ENCODE measurements at regions not wholly inside any gene's neighbourhood (a gene's known extent, or its start where the extent isn't known, plus 50 kb on each side); places are given as distances from the start of the nearest gene placed in this dataset.

- no peak for TF ChIP-seq ZBTB33 (IDR thresholded peaks at IDR 0.05)
- TF ChIP-seq SP1 (IDR thresholded peaks at IDR 0.05) = no peak
- TF ChIP-seq JUND (IDR thresholded peaks at IDR 0.05) = no peak
- TF ChIP-seq TAF1 (conservative IDR thresholded peaks at IDR 0.05) = no peak
- TF ChIP-seq RXRA (IDR thresholded peaks at IDR 0.05) = no peak
- no peak for TF ChIP-seq FOXA1 (IDR thresholded peaks at IDR 0.05)
- no peak for TF ChIP-seq MAX (IDR thresholded peaks at IDR 0.05)
- no peak for TF ChIP-seq HNF4G (IDR thresholded peaks at IDR 0.05)
Observed at GRCh38 chr12:90246688-90247087, 538.0 kb upstream of the ATP2B1 start (continued).

- H3K27ac ChIP-seq (ENCODE audit: low read depth in 1 of 2, low read length in 2 of 2) = no peak overlapping the region
- no peak overlapping the region for H3K9ac ChIP-seq (ENCODE audit: low read depth in 1 of 2, low read length in 2 of 2)
- 81% methylated on average over 2 of the region's 2 CpGs for WGBS
- TF ChIP-seq RXRA (IDR thresholded peaks at IDR 0.05) (no peak), REST (IDR thresholded peaks at IDR 0.05) (no peak)
- H3K4me1 ChIP-seq (ENCODE audit: control insufficient read depth in 4 of 4, insufficient read depth in 4 of 4, low read length in 3 of 4) = peaks cover 0 to 3% (median 2%) of the 10 kb centered on the region in 4 donors
- DNase-seq (ENCODE audit: low spot score) = no peak
- no peaks in the 10 kb centered on the region for H3K27me3 ChIP-seq (ENCODE audit: control insufficient read depth in 4 of 4, insufficient read depth in 4 of 4, low read length in 3 of 4)
- H3K4me3 ChIP-seq (ENCODE audit: low read depth in 1 of 3, low read length in 3 of 3) = no peak overlapping the region
- H3K9me3 ChIP-seq (ENCODE audit: control insufficient read depth in 4 of 4, low read length in 3 of 4) = no peaks in the 10 kb centered on the region
- H3K36me3 ChIP-seq (ENCODE audit: control insufficient read depth in 4 of 4, insufficient read depth in 3 of 4, low read depth in 1 of 4, low read length in 3 of 4) = no peaks in the 10 kb centered on the region
Observed at GRCh38 chr12:90245391-90245790, 536.8 kb upstream of the ATP2B1 start.

- WGBS = 93% methylated on average over 3 of the region's 3 CpGs
Observed at GRCh38 chr12:90244232-90244631, 535.6 kb upstream of the ATP2B1 start.

More at GRCh38 chr12:90244232-90244631, 535.6 kb upstream of the ATP2B1 start:
- Histone ChIP-seq H3K9ac (ENCODE audit: low read depth in 1 of 2, low read length in 2 of 2) (no peak overlapping the region), H3K36me3 (ENCODE audit: control insufficient read depth in 4 of 4, insufficient read depth in 3 of 4, low read depth in 1 of 4, low read length in 3 of 4) (no peaks in the 10 kb centered on the region), H3K27me3 (ENCODE audit: control insufficient read depth in 4 of 4, insufficient read depth in 4 of 4, low read length in 3 of 4) (no peaks in the 10 kb centered on the region), H3K4me1 (ENCODE audit: control insufficient read depth in 4 of 4, insufficient read depth in 4 of 4, low read length in 3 of 4) (no peaks in the 10 kb centered on the region), H3K27ac (ENCODE audit: low read depth in 1 of 2, low read length in 2 of 2) (no peak overlapping the region), H3K9me3 (ENCODE audit: control insufficient read depth in 4 of 4, low read length in 3 of 4) (no peaks in the 10 kb centered on the region), H3K4me3 (ENCODE audit: low read depth in 1 of 3, low read length in 3 of 3) (no peak overlapping the region)
- no peak for DNase-seq (ENCODE audit: low spot score)
- TF ChIP-seq HNF4A (conservative IDR thresholded peaks at IDR 0.05) (no peak), REST (IDR thresholded peaks at IDR 0.05) (no peak), RAD21 (IDR thresholded peaks at IDR 0.05) (no peak), GABPA (IDR thresholded peaks at IDR 0.05 in 1 of 2, conservative IDR thresholded peaks at IDR 0.05 in 1 of 2) (no peak), TAF1 (conservative IDR thresholded peaks at IDR 0.05) (no peak), FOXA1 (IDR thresholded peaks at IDR 0.05) (no peak), NR2F2 (IDR thresholded peaks at IDR 0.05) (no peak), ZBTB33 (IDR thresholded peaks at IDR 0.05) (no peak), EGR1 (IDR thresholded peaks at IDR 0.05; ENCODE audit: low read depth in 2 of 2) (no peak), YY1 (IDR thresholded peaks at IDR 0.05) (no peak), HNF4G (IDR thresholded peaks at IDR 0.05) (no peak), CTCF (IDR thresholded peaks at IDR 0.05; ENCODE audit: low read depth, low read length, missing input control) (no peak), ATF3 (IDR thresholded peaks at IDR 0.05) (no peak)
